ENCODE measurements at regions not wholly inside any gene's neighbourhood (a gene's known extent, or its start where the extent isn't known, plus 50 kb on each side); places are given as distances from the start of the nearest gene placed in this dataset.
A peak's percentile ranks its signal among the peaks of the same experiment; 100 is the strongest.

- no peak for DNase-seq
Measured at GRCh38 chr7:42858570-42858969, 53.3 kb downstream of the C7orf25 start.

DNA sequence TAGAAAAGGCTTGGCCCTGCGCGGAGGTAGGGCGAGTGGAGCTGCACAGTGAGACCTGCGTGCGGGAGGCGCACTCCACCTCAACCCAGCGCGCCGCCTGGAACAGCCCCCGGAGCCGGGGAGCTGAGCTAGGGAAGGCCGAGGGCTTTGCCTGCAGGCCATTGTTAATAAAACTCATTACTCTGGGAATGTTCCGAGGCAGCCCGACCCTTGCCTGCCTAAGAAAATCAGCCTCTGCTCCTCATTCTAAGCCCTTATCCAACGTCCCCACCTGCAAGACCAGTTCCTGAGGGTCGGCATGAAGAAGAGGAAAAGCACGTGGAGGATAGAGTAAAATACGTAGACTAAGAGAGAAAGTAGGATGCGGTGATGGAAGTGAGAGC lies 55.3 kb downstream of the C7orf25 start:
- no peak for DNase-seq

DNA sequence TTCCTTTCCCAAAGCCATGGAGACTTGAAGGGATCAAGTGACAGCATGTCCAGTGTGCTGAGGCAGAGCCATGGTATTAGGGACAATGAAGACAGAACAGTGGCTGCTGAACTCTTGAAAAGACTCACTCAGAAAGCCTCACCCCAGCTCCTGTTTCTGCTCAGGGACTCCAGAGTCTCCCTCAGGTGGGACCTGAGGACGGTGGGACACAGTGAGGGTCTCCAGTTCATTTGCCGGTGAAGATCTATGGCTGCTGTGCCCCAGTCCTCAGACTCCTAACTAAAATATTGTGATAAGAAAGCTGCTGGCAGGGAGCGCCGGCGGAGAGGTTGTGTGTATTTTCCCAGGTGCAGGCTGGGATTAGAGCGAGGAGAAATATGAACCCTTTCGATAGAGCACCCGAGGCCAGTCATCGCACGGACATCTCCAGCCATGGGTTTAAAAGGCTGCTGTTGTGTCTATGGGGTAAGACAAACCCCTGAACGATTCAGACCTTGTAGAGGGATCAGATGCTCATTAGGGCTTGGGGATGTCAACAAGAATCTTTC lies 57.2 kb downstream of the C7orf25 start:
- DNase-seq, result no peak

GRCh38 chr7:42852531-42852930 lies 59.3 kb downstream of the C7orf25 start:
- no peak for DNase-seq

DNA sequence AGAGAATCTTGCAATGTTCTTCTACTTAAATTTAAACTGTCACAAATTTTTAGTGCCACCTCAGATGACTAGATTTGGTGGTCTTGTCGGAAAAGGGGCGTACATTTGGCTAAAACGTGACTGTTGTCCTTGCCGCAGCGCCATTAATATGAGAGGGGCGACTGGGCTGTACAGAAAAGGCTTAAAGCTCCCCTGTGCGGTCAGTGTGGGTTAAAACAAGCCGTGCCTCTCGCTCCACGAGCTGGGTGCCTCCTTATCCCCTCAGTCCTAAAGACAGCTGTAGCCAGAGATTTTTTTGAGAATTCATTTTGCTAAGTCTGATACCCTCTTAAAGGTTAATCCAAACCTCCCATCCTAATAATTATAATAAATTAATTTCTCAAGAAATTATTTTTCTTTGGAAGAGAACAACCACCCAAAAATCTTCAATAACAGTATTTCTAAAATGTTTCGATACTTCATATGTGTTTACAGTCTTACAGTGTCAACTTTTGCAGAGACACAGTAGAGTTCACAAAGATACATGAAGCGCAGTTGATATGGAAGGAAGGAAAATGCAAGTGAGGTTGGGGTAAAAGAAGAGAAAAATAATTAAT lies 68.6 kb downstream of the C7orf25 start:
- peak; percentile 66 for DNase-seq

DNA sequence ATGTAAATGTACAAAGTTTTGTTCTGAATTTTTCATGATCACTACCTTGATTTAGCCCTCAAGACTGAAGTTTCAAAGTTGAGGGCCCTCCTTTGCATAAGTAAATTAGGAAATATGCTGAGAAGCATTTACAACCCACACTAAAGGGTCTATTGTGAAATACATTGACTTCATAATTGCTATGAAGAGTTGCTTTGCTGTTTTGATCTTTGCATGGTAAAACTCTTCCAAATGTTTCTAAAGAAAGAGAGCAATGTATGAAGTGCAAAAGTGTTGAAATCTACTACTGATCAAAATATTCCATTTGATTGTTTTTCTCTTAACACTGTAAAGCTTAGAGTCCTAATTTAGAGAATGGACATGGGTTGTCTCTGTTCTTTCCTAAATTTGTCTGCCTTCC lies 77.2 kb downstream of the C7orf25 start:
- DNase-seq, result no peak

DNA sequence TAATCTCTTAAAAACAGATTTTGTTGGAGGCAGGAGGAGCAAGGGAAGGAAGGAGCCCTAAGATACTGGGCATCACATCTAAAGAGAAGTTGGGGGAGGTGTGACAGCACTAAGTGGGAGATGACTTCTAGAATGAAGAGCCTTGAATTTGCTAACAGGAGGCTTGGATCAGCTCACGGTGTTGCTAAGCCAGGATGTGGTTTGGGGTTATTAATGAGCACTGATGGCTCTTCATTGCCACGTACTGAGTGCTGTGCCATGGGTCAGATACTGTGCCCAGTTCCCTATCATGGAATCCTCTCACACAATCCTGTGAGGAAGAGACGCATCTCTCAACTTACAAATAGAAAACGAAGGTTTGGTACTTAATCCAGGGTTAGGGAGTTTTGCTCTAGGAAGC lies 78.5 kb downstream of the C7orf25 start:
- no peak for DNase-seq

DNA sequence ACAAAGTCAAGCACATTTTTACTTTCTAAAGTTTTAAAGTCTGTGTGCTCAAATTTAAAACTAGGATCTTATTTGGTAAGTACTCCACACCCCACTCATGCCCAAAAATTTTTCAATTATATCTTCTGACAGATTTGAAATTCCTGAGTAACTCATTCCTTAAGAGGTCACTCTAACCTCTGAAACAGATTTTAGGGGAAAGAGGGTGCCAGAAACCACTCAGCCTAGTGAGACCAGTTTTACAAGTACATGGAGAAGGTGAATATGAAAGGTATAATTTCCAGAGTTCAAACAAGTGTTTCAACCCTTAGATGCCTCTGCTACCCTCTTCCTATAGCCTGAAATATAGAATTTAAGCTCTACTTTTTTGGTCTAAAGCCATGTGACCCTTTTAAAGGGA lies 79.2 kb downstream of the C7orf25 start:
- no peak for DNase-seq

- DNase-seq, result peak; percentile 70
Measured at GRCh38 chr7:42831718-42832522, 80.0 kb downstream of the C7orf25 start.

GRCh38 chr7:42831006-42831717 lies 80.7 kb downstream of the C7orf25 start:
- DNase-seq, result peak; percentile 65

GRCh38 chr7:42812779-42813178 lies 99.1 kb downstream of the C7orf25 start:
- no peak for DNase-seq

GRCh38 chr7:42805601-42806000 lies 106.3 kb downstream of the C7orf25 start:
- no peak for DNase-seq

DNA sequence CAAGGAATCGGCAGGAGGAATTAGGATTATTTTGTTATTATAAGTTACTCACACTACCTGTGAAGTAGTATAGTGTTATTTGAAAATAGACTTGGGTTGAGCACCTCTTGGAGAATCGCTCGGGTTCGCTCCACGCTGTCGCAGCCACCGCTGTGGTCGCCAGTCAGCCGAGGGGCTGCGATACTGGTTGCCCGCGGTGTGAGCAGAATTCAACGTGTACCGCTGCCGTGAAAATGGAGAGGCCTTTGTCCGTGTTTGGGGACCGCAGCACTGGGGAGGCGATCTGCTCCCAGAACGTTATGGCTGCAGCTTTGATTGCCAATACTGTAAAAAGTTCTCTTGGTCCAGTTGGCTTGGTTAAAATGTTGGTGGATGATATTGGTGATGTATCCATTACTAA lies 117.2 kb downstream of the C7orf25 start:
- DNase-seq, result no peak

- DNase-seq, result no peak
Measured at GRCh38 chr7:42792841-42793240, 119.0 kb downstream of the C7orf25 start.

DNA sequence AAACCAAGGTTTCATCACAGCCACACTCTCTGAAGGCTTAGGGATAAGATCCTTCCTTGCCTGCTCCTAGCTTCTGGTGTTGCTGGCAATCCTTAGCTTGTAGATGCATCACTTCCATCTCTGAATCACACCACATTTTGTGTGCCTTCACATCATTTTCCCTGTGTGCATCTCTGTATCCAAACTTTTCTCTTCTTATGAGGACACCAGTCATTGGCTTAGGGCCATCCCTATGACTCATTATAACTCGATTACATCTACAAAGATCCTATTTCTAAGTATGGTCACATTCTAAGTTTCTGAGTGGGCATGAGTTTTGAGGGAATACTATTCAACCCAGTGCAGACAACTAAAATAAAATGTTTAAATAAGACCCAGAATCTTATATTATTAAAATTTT lies 121.7 kb downstream of the C7orf25 start:
- DNase-seq, result no peak

DNA sequence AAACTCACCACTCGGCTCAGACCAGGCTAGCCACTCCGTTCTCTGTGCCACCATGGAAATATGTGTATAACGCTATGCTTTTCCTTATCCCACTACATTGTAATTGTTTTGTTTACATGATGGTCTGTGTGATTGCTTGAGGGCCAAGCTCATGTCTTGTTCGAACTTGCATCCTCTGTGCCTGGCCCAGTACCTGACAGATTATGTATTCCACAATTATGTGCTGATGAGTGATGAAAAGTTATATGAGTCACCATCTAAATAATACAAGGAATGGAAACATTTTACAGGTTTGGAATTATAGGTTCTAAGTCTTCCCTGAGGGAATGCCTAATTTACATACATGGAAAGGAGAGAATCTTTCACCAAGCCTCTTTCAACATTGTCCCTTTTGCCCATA lies 137.4 kb downstream of the C7orf25 start:
- no peak for DNase-seq

GRCh38 chr7:42770114-42770513 lies 141.8 kb downstream of the C7orf25 start:
- DNase-seq, result no peak

DNA sequence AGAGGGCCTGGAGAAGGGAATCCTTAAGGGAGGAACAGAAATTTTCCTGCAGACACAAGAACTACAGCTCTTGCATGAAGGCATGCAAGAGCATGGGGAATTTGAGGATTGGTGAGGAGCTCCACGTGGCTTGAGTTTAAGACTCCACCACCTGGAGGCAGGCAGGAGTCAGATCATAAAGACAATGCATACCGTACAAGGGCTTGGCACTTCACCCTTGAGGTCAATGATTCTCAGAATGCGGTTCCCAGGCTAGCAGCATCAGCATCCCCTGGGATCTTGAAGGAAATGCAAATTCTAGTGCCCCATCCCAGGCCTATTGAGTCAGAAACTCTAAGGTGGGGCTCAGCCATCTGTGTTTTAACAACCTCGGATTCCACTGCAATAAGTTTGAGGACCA lies 143.8 kb downstream of the C7orf25 start:
- DNase-seq, result no peak

DNA sequence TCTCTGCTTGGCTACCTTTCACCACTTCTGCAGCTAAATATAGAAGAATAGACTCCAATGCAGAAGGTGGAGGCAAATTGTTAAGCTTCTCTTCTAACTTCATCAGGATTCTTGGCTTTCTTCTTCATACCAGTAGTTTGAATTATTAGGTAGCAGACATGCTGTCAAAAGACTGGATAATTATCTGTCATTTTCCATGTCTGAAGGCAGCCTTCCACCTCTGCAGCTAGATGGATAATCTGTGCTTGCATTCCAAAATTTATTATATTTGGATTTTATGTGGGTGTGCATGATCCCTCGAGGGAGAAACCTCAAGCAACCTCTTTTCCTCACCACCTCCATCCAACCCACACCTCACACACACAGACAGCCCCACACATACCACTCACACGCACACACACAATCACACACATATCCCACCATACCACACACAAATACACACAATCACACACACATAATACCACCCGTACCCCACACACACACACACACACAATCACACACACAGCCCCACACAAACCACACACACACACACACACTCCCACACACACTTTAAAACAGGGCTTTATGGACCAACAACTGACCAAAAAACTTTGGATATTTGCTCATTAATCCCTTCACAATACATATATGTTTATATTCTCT lies 145.0 kb downstream of the C7orf25 start:
- DNase-seq, result no peak

DNA sequence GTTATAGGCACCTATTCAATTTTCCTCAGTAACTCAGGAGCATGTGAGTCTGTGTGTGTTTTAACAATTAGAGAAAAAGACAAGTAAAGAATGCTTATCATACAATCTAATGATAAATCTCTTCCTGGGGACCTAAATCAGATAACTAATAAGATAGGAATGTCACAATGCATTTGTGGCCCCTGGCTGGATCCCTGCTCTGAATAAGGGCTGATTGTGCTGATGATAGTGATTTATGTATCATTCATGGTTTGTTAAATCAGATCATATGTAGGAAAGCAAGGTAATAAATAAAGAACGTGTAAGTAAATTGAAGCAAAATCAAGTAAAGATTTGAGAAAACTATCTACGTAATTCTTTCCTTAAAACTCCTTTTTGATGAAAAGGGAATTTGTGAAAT lies 145.9 kb downstream of the C7orf25 start:
- DNase-seq, result no peak

GRCh38 chr7:42763137-42763551 lies 148.7 kb downstream of the C7orf25 start:
- DNase-seq, result no peak

GRCh38 chr7:42761486-42761885 lies 150.4 kb downstream of the C7orf25 start:
- DNase-seq, result no peak

GRCh38 chr7:42758124-42758523 lies 153.7 kb downstream of the C7orf25 start:
- DNase-seq, result no peak
